Lung (tissue), 11 donors: ENCODE measurements at regions not wholly inside any gene's neighbourhood (a gene's known extent, or its start where the extent isn't known, plus 50 kb on each side); places are given as distances from the start of the nearest gene placed in this dataset.

ENCODE experiments used
- ATAC-seq: fragments of 200-7000 bp; cut with Tn5 transposase; one replicate; pipeline ENCODE4 v1.9.1; 2020; ENCODE audit warnings: moderate number of reproducible peaks; ENCODE audit not compliant: insufficient read depth, low FRiP score
- DNase-seq, 3 donors: peaks; one replicate each; pipeline ENCODE4 v3.0.0-alpha.2; 2013 to 2017
- H3K27ac ChIP-seq, 2 donors: one replicate each; pipeline ENCODE4 v1.5.1; 2013; ENCODE audit warnings: mild to moderate bottlenecking in 2 of 2, moderate library complexity in 2 of 2, control low read depth in 1 of 2, inconsistent platforms in 1 of 2, low read depth in 1 of 2, low read length in 1 of 2
- H3K27me3 ChIP-seq, 3 donors: one replicate each; pipeline ENCODE4 v1.5.1; 2013; ENCODE audit warnings: low read length in 2 of 3; ENCODE audit not compliant: control insufficient read depth in 3 of 3, insufficient read depth in 3 of 3
- H3K36me3 ChIP-seq, 4 donors: one replicate each; pipeline ENCODE4 v1.5.1; 2013; ENCODE audit warnings: low read length in 4 of 4, mild to moderate bottlenecking in 1 of 4, moderate library complexity in 1 of 4; ENCODE audit not compliant: control insufficient read depth in 4 of 4, insufficient read depth in 4 of 4
- H3K4me1 ChIP-seq, 5 donors: one replicate each; pipeline ENCODE4 v1.5.1; 2013; ENCODE audit warnings: low read length in 5 of 5, mild to moderate bottlenecking in 2 of 5, moderate library complexity in 1 of 5; ENCODE audit not compliant: control insufficient read depth in 5 of 5, insufficient read depth in 5 of 5
- H3K4me3 ChIP-seq: one replicate; pipeline ENCODE4 v1.5.1; 2013; ENCODE audit warnings: mild to moderate bottlenecking, control low read depth, moderate library complexity
- H3K9ac ChIP-seq, 2 donors: one replicate each; pipeline ENCODE4 v1.5.1; 2013; ENCODE audit warnings: low read length in 2 of 2, control low read depth in 1 of 2; ENCODE audit not compliant: insufficient read depth in 1 of 2
- H3K9me3 ChIP-seq, 4 donors: one replicate each; pipeline ENCODE4 v1.5.1; 2013; ENCODE audit warnings: low read length in 3 of 4, mild to moderate bottlenecking in 1 of 4, moderate library complexity in 1 of 4; ENCODE audit not compliant: control insufficient read depth in 4 of 4, insufficient read depth in 3 of 4
- CTCF ChIP-seq: IDR thresholded peaks from 2 replicates; pipeline ENCODE4 v1.5.1; 2012; ENCODE audit warnings: mild to moderate bottlenecking; ENCODE audit errors: control extremely low read depth, extremely low read depth
- WGBS, 2 donors: extraction: QIAGEN DNeasy Blood & Tissue Kit; methylation state at CpG; one replicate each; pipeline ENCODE4 v1.1.7; 2013; 5-methylcytosine and 5-hydroxymethylcytosine counted together
- donor health status: control.
- donor health status: control.
- donor health status: Bipolar disorder and iron deficiency.
- donor health status: healthy.
- donor health status: DM: yes; HTN: yes; CAD: no.

DNA sequence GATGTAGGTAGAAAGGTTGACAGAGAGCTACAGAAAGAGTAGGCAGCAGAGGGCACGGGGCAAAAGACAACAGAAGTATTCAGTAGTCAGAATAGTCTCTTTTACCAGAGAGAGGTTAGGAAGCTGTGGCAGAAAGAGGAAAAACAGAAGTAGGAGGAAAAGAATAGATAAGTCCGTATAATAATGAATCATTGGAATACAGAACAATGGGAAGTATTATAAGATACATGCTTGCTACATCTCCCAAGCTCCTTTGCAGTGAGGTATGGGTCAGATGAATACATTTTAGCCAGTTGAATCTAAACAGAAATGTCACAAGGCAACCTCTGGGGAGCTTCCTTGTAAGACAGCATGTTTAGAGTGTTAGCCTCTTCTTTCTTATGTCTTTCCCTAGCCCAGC, 570.5 kb upstream of the CITED2 start:
- no peaks in the 10 kb centered on the region for H3K36me3 ChIP-seq
- H3K4me3 ChIP-seq = no peak overlapping the region
- 80 to 84% methylated on average over 2 of the region's 2 CpGs for WGBS, 2 donors
- no peak overlapping the region for H3K9ac ChIP-seq
- no peak for TF ChIP-seq CTCF
- ATAC-seq (no peak), DNase-seq (no peak)
- H3K9me3 ChIP-seq = no peaks in the 10 kb centered on the region
- H3K27me3 ChIP-seq = no peaks in the 10 kb centered on the region
- peaks cover 0 to 16% (median 6%) of the 10 kb centered on the region in 5 donors for H3K4me1 ChIP-seq
- H3K27ac ChIP-seq = no peak overlapping the region

DNA sequence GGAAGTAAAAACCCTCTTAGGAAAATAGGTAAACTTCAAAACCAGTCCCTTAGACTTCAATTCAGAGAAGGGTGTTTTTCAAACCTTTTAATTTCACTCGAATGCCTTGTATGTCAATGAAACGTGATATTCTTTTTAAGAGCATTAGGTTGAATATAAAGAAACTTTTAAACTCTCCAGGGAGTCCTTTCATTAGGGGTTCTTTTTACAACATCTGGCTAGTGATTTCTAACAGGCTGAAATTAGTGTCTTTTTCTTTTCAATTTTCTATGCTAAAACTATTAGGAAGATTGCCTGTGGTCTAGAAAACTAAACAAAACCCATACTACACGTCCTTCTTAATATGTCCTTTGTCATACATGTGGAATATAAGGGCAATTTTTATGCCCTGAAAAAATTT, 569.7 kb upstream of the CITED2 start:
- TF ChIP-seq CTCF = no peak
- Histone ChIP-seq H3K27ac (no peak overlapping the region), H3K9me3 (no peaks in the 10 kb centered on the region), H3K4me1 (peaks cover 0 to 16% (median 6%) of the 10 kb centered on the region in 5 donors), H3K36me3 (no peaks in the 10 kb centered on the region), H3K4me3 (no peak overlapping the region), H3K9ac (no peak overlapping the region), H3K27me3 (no peaks in the 10 kb centered on the region)
- 76 to 83% methylated on average over 3 of the region's 3 CpGs for WGBS, 2 donors
- ATAC-seq (no peak), DNase-seq (no peak)

GRCh38 chr6:139943391-139943790, 568.9 kb upstream of the CITED2 start:
- no peak overlapping the region for H3K27ac ChIP-seq
- H3K4me3 ChIP-seq = no peak overlapping the region
- H3K9me3 ChIP-seq = no peaks in the 10 kb centered on the region
- peaks cover 0 to 16% (median 6%) of the 10 kb centered on the region in 5 donors for H3K4me1 ChIP-seq
- no peak overlapping the region for H3K9ac ChIP-seq
- no peak for TF ChIP-seq CTCF
- ATAC-seq (no peak), DNase-seq (peak in 2 of 3 donors; percentile 61 to 80)
- H3K27me3 ChIP-seq = no peaks in the 10 kb centered on the region
- no peaks in the 10 kb centered on the region for H3K36me3 ChIP-seq

DNA sequence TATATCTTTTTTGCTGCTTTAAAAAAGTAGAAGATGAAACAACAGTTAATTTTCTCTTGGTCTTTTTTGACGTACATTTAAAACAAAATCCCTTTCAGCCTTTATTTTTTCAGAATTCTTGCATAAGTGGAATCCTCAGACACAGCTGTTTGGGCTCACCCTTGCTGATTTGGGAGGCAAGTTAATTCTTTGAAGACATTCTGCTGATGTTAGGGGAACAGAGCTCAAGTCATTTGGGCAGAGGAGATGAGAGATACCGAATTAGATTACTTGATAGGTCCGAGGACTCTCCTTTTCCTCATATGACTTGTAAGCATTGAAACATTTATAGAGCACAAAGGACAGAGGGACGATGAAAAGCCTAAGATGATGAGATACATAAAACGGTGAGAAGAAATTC, 567.9 kb upstream of the CITED2 start:
- Histone ChIP-seq H3K4me1 (peaks cover 0 to 16% (median 6%) of the 10 kb centered on the region in 5 donors), H3K27me3 (no peaks in the 10 kb centered on the region), H3K27ac (no peak overlapping the region), H3K4me3 (no peak overlapping the region), H3K36me3 (no peaks in the 10 kb centered on the region), H3K9me3 (no peaks in the 10 kb centered on the region), H3K9ac (peak overlapping the region in 1 of 2 donors; percentile 8)
- WGBS, 2 donors = 81 to 87% methylated on average over 5 of the region's 5 CpGs
- no peak for TF ChIP-seq CTCF
- ATAC-seq (no peak), DNase-seq (peak in 2 of 3 donors; percentile 62 to 72)
